AG08395 (cell line): ENCODE measurements at regions not wholly inside any gene's neighbourhood (a gene's known extent, or its start where the extent isn't known, plus 50 kb on each side); places are given as distances from the start of the nearest gene placed in this dataset.
"Not testable (repeated sequence)": the region's sequence is repeated elsewhere in the genome, so short reads cannot be mapped to it uniquely, and the experiment has no call there.

Experiments
- DNase-seq: peaks from one replicate; pipeline ENCODE4 v3.0.0; 2012; ENCODE audit warnings: mixed read lengths, low spot score

DNA sequence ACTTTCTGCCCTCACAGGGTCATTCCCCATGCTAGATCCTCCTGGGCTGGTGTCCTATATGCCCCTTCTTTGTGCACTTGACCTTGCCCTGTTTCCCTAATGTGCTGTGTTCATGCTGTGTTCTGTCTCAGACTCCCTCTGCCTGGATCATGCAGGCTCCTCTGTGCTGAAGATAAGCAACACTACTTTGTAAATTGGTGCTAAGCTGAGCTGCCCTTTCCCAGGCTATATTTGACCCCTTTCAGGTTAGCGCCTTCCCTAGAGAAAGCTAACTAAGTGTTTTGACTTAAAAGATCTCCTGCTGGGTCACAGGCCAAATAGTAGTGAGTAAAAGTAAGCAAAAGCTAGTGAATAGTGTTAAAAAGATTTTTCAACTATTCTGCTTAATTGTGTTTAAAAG is 257.2 kb upstream of the RGPD4 start:
- DNase-seq = no peak

DNA sequence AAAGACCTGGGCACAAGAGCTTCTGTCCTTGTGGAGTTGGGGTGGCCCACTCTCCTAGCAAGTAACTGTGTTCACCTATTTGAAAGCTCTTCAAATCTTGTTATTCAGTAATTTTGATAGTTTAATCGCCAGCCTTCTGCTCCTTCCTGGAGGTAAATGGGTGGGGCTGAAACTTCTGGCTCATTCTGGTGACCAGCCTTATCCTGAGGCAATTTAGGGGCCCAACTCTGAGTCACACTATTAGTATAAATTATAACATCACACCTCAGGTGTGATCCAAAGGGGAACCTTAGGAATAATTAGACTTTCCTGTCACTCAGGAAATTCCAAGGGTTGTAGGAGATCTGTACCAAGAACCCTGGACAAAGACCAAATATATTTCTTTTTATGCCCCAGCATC is 255.8 kb upstream of the RGPD4 start:
- DNase-seq = no peak

DNA sequence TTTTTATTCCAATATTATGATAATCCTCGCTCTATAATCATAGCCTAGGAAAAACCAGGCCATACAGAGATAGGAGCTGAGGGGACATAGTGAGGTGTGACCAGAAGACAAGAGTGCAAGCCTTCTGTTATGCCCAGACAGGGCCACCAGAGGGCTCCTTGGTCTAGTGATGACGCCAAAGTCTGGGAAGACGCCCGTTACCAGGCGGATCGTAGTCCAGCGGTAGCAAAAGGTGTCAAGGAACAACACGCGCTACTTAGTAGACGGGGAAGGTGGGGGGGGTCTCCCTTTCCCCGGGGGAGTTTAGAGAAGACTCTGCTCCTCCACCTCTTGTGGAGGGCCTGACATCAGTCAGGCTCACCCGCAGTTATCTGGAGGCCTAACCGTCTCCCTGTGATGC is 253.8 kb upstream of the RGPD4 start:
- DNase-seq = not testable (repeated sequence)

DNA sequence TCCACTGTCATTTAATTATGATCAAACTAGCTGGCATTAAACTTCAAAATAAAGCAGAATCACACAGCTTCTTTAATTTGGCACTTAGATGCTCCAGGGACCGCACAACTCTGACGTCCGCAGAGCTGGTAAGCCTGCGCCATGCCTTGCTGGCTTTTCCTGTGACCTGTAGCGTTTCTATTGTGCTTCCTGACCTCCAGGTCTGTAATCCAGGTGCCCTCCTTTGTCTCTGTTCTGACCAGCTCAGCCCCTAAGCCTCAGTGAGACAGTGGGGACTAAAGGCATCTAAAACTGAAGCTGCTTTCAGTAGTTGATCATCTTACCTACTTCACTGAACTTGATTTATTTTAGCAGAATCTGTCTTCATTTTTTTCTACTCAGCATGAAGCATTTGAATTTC is 249.7 kb upstream of the RGPD4 start:
- DNase-seq = no peak

DNA sequence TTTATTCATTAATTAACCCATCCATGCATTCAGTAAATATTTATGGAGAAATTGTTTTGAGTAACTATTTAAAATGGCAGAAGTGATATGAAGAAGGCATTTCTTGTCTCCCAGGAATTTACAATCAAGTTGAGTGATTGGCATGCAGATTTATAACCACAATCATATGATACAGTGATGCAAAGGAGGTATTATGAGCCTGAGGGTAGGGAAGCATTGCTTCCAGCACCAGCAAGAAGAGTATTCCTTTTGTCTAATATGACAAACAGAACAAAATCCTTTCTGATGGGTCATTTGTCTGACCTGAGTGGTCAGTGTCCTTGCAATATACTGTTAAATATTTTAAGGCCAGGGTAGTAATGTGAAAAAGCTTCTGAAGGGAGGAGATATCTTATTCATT is 244.2 kb upstream of the RGPD4 start:
- DNase-seq = no peak

DNA sequence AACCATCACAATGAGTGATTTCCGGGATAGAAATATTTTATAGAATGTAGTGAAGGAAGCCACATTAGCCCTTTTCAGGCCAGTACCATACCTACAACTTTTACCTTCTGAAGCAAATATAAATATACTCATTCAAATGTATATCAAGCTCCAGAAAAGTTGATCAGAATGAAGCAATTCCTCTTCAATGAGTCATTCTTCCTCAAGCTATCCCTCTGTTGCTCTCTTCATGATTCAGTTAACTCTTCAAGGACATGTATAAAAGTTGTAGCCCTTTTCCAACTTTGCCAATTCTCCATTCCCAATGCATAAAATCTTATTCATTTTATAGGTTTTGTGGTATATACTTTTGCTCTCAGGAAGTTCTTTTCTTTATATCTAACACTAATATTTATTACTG is 242.1 kb upstream of the RGPD4 start:
- DNase-seq = no peak

DNA sequence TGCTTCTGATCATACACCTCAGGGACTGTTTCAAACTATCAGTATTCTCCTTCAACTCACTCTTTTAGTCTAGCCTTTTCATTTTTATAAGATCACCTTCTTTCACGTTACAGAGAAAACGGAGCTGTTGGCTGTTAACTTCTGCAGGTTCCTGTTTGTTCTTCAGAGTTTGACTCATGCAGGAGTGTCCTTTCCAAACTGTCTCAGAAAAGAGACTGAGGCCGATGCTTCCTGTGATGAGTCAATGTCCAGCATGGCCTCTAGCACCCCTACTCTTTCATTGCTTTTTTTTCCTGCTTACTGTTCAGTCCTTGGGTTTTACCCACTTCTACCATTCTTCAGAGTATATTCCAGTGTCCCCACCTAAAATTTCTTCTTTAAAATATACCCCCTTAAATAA is 240.8 kb upstream of the RGPD4 start:
- no peak for DNase-seq

DNA sequence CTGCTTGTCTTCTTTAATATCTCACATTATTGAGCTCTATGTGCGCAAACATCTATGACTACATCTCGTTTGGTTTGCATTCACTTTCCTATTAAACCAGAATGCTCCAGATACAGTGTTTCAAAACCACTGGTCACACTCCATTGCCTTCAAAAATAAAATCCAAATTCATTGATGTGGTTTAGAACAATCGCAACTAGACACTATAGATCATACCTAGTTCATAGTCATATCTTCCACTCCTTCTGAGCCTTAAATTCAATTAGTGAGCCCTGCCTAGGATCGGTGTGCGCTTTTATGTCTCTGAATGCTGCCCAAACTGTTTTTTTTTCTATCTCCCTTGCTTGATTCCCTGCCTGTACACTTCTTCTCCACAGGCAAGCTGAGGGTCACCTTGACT is 238.5 kb upstream of the RGPD4 start:
- DNase-seq = no peak

DNA sequence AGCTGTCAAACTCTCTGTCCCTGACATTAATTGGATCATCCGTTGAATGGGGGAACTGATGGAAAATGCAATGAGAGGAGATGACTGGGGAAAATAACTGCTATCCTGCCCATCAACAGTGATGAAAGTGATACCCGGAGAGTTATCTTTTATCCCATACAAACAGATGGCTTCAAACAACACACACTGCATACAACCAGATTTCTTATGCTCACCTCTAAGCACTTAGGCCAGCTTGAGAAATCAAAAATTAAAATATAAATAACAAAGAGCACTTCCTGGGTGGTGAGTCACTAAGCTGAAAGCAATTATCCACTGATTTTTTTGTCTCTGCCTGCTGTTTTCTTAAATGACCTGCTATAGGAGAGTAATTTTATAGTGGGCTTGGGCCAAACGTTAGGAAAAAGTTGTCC is 237.6 kb upstream of the RGPD4 start:
- DNase-seq = no peak

DNA sequence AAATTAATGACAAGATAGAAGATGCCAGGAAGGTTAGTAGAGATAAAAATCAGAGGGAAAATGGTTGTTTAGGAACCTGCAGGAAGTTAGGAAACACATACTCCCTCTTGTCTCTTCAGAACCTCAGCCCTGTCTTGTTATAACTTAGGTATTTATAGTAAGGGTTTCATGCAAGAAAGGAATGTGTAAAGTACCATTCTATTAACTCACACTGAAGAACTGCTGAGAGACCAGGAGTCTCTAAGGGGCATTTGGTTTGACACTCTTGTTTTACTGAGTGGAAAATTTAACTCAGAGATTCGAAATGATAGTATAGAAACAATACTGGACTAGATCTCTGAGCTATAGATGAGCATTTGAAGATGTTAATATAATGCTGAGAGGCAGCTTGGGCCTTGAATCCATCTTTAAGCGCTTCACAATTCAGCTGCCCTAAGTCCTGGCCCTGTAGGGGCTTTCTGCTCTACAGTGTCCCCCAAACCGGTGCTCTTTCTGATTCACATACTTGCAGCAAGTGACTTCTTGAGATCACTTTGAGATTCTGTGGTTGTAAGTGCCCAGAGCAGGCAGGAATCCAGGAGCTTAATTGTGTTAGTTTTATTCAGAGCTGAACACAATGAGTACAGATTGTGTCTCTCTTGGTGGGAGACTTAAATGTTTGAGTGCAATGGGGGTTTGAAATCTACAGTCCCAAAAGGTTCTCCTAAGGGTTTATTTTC is 235.0 kb upstream of the RGPD4 start:
- no peak for DNase-seq

DNA sequence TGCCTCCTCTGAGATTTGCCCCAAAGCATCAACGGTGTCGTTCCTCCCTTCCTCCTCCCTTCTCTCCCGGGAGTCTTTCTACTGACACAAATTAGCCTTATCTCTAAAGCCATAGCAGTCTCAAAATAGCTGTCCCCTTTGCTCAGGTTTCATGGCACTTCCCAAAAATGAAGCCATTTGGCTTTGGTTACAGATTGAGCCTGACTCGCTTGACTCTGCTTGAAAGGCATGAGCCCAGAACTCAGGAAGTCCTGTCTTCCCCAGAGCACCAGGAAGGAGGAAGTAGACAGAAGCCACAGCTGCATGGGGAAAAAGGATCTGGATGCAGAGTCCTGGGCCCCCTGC is 234.4 kb upstream of the RGPD4 start:
- no peak for DNase-seq

DNA sequence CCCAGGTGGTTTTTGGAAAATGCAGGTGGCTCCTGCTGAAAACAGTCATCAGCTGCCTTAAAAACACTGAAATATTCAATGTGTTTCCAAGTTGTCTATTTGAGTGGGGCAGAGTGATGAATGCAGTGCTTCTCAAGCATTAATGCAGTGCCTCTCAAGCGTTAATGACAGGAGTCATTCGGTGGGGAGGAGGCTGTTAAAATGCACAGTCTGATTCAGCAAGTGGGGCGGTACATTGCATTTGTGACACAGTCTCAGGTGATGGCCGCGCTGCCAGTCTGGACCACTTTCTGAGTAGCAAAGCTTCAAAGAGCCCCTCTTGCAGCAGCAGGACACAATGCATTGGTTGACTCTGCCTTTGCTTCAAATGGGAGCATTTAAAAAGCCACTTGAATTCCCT is 231.4 kb upstream of the RGPD4 start:
- no peak for DNase-seq

DNA sequence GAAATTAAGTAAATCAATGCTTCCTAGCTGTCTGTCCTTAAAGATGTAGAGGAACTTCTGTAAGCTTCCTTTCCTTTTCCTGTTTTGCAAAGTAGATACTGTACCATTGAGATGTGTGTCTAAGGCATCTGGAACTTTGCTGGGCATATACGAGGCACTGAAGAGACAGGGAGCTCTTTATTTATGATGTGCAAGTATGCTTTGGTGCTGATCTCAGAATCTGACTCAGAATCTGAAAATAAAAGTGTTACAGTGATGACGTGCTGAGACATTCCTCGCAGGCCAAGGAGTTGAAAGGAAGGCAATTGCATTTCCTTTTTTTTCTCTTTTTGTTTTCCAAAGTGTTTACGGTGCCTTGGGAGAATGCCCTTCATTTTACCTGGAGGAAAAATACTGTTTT is 230.9 kb upstream of the RGPD4 start:
- DNase-seq = no peak

DNA sequence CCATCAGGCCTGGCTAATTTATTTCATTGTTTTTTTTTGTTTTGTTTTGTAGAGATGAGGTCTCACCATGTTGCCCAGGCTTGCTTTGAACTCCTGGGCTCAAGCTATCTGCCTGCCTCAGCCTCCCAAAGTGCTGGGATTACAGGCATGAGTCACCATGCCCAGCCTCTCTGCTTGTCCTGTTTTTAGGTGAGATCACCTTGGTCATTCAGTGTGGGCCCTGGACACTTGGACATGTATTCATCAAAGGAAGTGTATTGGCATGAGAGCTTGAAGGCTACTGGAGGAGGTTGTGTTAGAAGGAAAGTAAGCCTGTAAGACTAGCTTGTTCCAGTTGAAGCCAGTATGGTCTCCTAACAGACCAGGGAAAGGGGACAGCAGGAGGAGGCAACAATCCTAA is 229.2 kb upstream of the RGPD4 start:
- no peak for DNase-seq

DNA sequence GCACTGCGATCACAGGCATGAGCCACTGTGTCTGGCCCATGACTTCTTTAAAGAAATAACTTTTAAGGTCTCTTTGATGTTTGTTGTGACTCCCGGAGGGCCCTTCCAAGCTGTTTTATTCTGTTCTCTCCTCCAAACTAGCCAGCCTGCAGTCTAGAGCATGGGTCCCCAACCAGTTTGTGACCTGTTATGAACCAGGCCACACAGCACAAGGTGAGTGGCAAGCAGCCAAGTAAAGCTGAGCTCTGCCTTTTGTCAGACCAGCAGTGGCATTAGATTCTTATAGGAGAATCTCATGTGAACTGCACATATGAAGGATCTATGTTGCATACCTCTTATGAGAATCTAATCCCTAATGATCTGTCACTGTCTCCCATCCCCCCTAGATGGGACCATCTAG is 223.9 kb upstream of the RGPD4 start:
- no peak for DNase-seq

DNA sequence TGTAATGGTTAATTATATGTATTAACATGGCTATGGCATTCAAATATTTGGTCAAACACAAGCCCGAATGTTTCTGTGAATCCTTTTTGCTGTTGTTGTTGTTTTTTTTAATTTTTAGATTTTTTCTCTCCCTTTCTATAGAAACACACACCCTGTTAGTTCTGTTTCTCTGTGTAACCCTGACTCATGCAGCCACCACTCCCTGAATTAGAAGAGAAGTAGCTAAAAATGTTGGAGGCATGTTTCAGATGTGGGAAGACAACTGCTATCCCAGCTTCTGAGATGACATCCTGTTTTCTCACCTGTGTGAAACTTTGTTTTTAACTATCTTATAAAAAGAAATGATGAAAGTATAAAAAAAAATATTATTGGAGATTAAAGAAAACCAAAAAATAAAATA is 219.6 kb upstream of the RGPD4 start:
- DNase-seq = no peak

DNA sequence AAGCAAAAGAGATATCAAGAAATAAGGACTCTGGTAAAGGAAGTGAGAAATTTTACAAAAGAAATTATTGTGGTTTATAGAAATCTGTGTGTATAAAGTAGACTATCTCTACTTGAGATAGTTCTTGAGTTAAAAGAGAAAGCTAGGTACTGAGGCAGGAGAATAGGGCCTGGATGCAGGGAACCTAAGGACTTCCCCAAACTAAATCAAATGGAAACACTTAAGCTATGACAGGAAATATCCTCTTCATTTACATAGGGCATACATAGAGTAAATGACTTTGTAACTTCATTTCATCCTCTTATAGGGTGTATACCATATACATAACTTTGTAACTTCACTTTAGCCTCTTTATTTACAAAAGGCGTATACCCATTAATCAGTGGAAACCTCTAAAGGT is 219.2 kb upstream of the RGPD4 start:
- DNase-seq = no peak

DNA sequence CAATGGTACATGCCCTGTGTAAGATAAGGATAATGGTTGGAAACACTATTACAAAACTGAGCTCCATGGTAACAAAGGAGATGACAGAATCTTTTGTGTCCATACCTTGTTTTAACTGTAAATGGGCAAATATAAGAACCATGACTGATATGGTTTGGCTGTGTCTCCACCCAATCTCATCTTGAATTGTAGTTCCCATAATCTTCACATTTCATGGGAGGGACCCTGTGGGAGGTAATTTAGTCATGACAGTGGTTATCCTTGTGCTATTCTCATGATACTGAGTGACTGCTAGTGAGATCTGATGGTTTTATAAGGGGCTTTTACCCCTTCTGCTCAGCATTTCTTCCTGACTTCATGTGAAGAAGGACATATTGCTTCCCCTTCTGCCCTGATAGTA is 211.7 kb upstream of the RGPD4 start:
- DNase-seq = no peak

DNA sequence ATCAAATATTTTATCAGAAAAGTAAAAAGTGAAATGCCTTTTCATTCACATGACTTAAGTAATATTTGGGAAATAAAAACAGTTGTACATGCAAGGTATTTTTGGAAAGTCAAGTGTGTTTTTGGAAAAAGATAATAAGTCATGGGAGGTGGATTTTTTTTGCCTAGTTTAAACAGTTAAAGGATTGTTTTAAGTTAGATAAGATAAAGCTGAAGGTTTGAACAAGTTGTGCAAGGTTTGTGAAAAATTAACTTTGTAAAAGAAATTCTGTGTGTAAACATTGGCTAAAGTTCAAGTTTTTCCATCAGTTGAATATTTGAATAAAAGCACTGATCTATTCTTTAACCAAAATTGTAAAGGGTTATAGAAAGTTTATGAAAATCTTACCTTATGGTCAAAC is 207.9 kb upstream of the RGPD4 start:
- no peak for DNase-seq

DNA sequence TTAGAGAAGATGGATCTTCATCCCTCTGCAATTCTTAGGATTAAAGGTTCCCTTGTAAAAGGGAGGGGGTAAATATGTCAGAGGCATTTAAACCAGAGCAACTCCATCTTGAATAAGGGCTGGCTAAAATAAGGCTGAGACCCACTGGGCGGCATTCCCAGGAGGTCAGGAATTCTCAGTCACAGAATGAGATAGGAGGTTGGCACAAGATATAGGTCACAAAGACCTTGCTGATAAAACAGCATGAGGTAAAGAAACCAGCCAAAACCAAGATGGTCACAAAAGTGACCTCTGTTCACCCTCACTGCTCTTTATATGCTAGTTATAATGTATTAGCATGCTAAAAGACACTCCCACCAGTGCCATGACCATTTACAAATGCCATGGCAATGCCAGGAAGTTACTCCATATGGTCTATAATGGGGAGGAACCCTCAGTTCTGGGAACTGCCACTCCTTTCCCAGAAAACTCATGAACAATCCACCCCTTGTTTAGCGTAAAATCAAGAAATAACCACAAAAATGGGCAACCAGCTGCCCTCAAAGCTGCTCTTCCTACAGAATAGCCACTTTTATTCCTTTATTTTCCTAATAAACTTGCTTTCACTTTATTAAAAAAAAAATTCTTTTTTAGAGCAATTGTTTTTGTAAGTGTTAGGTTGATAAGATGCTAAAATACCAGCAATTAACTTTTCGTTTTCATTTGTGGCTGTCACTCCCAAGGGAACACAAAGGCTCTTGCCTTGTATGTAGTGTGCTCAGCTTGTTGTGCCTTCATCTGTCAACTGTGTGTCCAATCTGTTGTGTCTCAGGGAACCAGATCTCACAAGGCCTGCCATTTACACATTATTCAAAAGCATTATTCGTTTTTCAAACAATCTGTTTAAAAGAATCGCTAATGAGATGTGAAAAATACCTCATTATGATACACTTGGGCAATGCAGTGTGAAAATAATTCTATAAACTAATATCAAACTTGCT is 205.2 kb upstream of the RGPD4 start:
- DNase-seq = no peak

DNA sequence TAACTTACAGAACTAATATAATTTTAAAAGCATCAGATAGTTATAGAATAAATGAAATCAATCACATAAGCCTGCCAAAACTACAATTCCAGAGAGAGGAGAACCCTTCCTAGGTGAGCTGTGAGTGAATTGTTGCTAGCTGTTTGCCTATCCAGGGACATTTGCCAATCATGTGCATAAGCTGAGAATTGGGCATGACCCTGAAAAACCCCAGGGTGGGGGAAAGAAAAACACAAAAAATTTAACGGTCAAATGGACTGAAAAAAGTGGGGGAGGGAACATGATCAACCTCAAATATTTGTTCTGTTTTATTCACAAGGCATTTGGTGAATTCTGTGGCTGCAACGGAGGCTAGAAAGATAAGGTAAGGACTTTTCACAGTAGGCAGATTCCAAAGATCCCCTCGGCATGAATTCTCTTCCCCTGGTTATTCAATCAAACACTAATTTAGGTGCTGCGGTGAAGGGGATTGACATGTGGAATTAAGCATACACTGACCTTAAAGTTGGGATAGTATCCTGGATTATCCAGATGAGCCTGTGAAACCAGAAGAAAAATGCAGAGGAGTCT is 203.9 kb upstream of the RGPD4 start:
- no peak for DNase-seq

DNA sequence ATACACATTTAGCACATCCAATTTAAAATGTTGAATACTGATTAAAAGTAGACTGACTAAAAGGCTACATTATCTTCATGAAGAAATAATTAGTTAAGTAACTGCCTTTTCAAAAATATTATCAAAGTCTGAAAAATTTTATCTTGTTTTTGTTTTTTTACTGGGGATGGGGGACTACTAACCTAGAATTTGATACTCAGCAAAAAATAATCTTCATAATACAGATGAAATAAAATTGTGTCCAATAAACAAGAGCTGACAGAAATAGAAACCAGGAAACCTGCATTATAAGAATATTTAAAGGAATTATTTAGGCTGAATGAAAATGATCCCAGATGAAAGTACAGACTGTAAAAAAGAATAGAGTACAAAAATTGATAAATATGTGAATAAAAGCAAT is 200.7 kb upstream of the RGPD4 start:
- no peak for DNase-seq

DNA sequence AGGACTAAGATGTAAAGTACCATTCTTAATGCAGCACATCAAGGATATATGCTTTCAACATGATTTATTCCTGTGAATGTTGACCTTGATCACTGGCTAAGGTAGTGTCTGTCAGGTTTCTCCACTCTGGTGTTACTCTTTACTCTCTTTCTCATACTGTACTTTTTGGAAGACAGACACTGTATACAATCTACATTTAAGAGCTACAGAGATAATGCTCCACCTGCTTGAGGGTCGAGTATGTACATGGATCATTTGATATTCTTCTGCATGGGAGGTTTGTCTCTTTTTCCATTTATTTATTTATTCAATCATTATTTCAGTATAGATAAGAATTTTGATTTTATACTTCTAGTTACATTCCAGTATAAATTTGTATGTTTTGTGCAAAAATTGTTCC is 199.5 kb upstream of the RGPD4 start:
- DNase-seq = no peak
